ENCODE measurements at regions not wholly inside any gene's neighbourhood (a gene's known extent, or its start where the extent isn't known, plus 50 kb on each side); places are given as distances from the start of the nearest gene placed in this dataset.
A peak's percentile ranks its signal among the peaks of the same experiment; 100 is the strongest.

GRCh38 chr15:80323285-80323684, 71.3 kb upstream of the CTXND1 start:
- no peak overlapping the region for H3K27ac ChIP-seq (ENCODE audit: low read depth)
- Mint-ChIP-seq H3K4me1 (no peaks in the 10 kb centered on the region), H3K27me3 (ENCODE audit: insufficient read depth, low read depth, poor library complexity) (peaks cover 1% of the 10 kb centered on the region), H3K36me3 (ENCODE audit: low read depth) (peaks cover 3% of the 10 kb centered on the region; the same call in 1 of the 3 replicates), H3K4me3 (no peak overlapping the region), H3K27ac (no peak overlapping the region), H3K9me3 (peaks cover 18% of the 10 kb centered on the region)
- H4K20me1 ChIP-seq (replicated peaks; ENCODE audit: insufficient read depth), result no peaks in the 10 kb centered on the region
- no peak overlapping the region for H2AFZ ChIP-seq
- no peak for ATAC-seq
- H3K36me3 ChIP-seq (ENCODE audit: insufficient read depth), result no peaks in the 10 kb centered on the region
- H3K27me3 ChIP-seq (ENCODE audit: insufficient read depth), result no peaks in the 10 kb centered on the region
- H3K4me3 ChIP-seq, result no peak overlapping the region
- TF ChIP-seq CTCF (conservative IDR thresholded peaks at IDR 0.05; ENCODE audit: low read depth in 2 of 2) (peak in 1 of 2 experiments; percentile 46; a peak in 2 of 4 replicates), ZNF462 (CRISPR knock-in tag; IDR thresholded peaks at IDR 0.05) (no peak), ZNF331 (CRISPR knock-in tag; IDR thresholded peaks at IDR 0.05; ENCODE audit: low read depth) (no peak), POLR2AphosphoS5 (IDR thresholded peaks at IDR 0.05; ENCODE audit: low read depth) (no peak)
- no peak for DNase-seq (ENCODE audit: low spot score)
- H3K79me2 ChIP-seq (replicated peaks; ENCODE audit: insufficient read depth), result no peaks in the 10 kb centered on the region
- H3K9me2 ChIP-seq (ENCODE audit: insufficient read depth), result no peaks in the 10 kb centered on the region
- no peaks in the 10 kb centered on the region for H3F3A ChIP-seq (replicated peaks; ENCODE audit: low read depth)
- no peak overlapping the region for H3K4me2 ChIP-seq
- H3K4me1 ChIP-seq (ENCODE audit: insufficient read depth), result no peaks in the 10 kb centered on the region
